Breast epithelium (tissue), 3 donors: ENCODE measurements at regions not wholly inside any gene's neighbourhood (a gene's known extent, or its start where the extent isn't known, plus 50 kb on each side); places are given as distances from the start of the nearest gene placed in this dataset.

Experiments used
- CTCF ChIP-seq, 3 donors: fragments of 450-650 bp; IDR thresholded peaks; one replicate each; pipeline ENCODE4 v1.5.1; 2016 to 2017; ENCODE audit warnings: antibody characterized with exemption in 3 of 3, mild to moderate bottlenecking in 3 of 3, moderate library complexity in 3 of 3
- POLR2A ChIP-seq: fragments of 450-650 bp; IDR thresholded peaks from one replicate; pipeline ENCODE4 v1.6.1; 2016; ENCODE audit warnings: antibody characterized with exemption, mild to moderate bottlenecking, moderate library complexity
- POLR2AphosphoS5 ChIP-seq, 3 donors: sonication (generic); formaldehyde crosslinking; IDR thresholded peaks; one replicate each; pipeline ENCODE4 v1.6.1; 2017; ENCODE audit warnings: antibody characterized with exemption in 3 of 3

DNA sequence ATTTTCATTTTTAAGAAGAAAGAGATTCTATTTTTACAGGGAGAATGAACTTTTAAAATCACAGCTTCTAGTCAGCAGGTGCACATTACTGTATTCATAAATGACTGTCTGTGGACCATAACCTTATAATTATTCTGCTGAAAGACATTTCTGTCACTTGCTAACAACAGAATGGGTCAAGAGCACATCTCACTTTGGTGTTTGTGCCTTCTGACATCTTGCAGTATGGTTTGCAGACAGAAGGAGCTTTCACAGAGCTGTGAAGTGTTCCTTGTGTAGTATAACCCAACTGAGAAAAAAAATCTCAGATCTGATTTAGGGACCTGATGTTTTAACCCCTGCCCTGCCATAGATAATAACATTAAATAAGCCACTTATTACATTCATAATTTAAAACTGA, 131.4 kb upstream of the CTSO start:
- TF ChIP-seq POLR2AphosphoS5 (IDR thresholded peaks at IDR 0.05) = no peak
- no peak for TF ChIP-seq CTCF (IDR thresholded peaks at IDR 0.05)
- TF ChIP-seq POLR2A = no peak
